Fibroblast of lung (primary cell): ENCODE measurements at regions not wholly inside any gene's neighbourhood (a gene's known extent, or its start where the extent isn't known, plus 50 kb on each side); places are given as distances from the start of the nearest gene placed in this dataset.

Source experiments
- EZH2 ChIP-seq: IDR thresholded peaks from 2 replicates; pipeline ENCODE4 v1.5.1; 2012; ENCODE audit warnings: low read length, control low read depth, mild to moderate bottlenecking; ENCODE audit errors: missing control alignments
- TF ChIP-seq, protein P1 (sequence below), 2 donors: IDR thresholded peaks in 1 of 2; conservative IDR thresholded peaks in 1 of 2; 1 replicate in 1 of 2; 2 replicates in 1 of 2; pipeline ENCODE4 v1.5.1; 2011 to 2012; ENCODE audit warnings: low read length in 2 of 2, control low read depth in 1 of 2, inconsistent platforms in 1 of 2, low read depth in 1 of 2, mild to moderate bottlenecking in 1 of 2

DNA sequence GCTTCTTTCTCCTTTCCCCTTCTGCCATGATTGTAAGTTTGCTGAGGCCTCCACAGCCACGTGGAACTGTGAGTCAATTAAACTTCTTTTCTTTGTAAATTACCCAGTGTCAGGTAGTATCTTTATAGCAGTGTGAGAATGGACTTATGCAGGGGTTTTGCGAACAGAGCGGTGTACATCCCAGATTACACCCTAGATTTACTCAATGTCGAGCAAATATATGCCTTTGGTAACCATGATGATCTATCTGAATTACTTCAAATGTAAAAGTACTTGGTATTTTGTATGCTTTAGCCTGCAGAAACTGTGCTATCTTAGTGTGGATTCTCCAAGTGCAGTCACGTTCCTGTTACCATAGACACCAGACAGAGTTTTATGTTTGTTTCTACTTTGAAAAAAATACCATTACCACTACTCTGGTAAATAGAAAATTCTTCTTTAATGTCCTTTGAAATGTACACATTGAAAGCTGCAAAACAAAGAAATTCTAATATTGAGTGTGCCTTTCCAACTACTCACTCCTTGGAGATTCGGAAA lies 510.4 kb upstream of the ARGLU1 start:
- TF ChIP-seq, protein P1, sequence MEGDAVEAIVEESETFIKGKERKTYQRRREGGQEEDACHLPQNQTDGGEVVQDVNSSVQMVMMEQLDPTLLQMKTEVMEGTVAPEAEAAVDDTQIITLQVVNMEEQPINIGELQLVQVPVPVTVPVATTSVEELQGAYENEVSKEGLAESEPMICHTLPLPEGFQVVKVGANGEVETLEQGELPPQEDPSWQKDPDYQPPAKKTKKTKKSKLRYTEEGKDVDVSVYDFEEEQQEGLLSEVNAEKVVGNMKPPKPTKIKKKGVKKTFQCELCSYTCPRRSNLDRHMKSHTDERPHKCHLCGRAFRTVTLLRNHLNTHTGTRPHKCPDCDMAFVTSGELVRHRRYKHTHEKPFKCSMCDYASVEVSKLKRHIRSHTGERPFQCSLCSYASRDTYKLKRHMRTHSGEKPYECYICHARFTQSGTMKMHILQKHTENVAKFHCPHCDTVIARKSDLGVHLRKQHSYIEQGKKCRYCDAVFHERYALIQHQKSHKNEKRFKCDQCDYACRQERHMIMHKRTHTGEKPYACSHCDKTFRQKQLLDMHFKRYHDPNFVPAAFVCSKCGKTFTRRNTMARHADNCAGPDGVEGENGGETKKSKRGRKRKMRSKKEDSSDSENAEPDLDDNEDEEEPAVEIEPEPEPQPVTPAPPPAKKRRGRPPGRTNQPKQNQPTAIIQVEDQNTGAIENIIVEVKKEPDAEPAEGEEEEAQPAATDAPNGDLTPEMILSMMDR (conservative IDR thresholded peaks at IDR 0.05 in 1 of 2, IDR thresholded peaks at IDR 0.05 in 1 of 2; ENCODE audit: low read depth in 1 of 2, low read length in 2 of 2) = no peak
- no peak for TF ChIP-seq EZH2
